Activated CD4-positive, alpha-beta T cell treated with anti-CD3 and anti-CD28 coated beads, Interleukin-2, Interleukin-6, amounts not matched to agents 100 ng/mL and 50 ng/mL, durations not matched to agents 16 hours and 8 hours (primary cell): ENCODE measurements at regions not wholly inside any gene's neighbourhood (a gene's known extent, or its start where the extent isn't known, plus 50 kb on each side); places are given as distances from the start of the nearest gene placed in this dataset.
"Not testable (repeated sequence)": the region's sequence is repeated elsewhere in the genome, so short reads cannot be mapped to it uniquely, and the experiment has no call there.

Experiments
- DNase-seq: peaks from one replicate; pipeline ENCODE4 v3.0.0-alpha.2; 2020

DNA sequence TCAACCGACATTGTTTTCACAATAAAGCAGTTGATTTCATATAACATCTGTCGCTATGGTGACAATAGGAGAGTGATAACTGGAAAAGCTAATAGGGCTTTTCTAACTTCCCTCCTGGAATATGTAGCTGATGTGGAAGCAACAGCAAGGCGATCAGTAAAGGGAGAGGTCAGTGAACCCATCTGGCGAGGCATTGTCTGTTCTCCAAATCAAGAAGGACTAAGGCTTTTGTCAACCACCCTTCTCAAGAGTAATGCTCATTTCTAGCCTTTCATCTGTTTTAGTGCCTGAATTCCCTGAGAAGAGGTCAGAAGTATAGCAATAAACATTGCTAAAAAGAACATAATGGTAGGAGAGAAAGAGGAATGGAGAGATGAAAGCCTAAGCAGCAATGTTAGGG, 201.3 kb downstream of the AKAP7 start:
- DNase-seq: no peak

DNA sequence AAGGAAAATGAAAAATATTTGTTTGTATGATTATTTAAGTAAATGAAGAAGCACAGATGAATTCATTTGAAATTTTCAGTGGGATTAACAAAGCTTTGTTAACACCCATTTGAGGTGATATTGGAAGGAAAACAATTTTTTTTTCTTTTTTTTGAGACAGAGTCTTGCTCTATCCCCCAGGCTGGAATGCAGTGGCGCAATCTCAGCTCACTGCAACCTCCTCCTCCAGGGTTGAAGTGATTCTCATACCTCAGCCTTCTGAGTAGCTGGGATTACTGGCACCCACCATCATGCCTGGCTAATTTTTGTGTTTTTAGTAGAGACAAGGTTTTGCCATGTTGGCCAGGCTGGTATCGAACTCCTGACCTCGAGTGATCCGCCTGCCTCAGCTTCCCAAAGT, 211.6 kb downstream of the AKAP7 start:
- DNase-seq: not testable (repeated sequence)

DNA sequence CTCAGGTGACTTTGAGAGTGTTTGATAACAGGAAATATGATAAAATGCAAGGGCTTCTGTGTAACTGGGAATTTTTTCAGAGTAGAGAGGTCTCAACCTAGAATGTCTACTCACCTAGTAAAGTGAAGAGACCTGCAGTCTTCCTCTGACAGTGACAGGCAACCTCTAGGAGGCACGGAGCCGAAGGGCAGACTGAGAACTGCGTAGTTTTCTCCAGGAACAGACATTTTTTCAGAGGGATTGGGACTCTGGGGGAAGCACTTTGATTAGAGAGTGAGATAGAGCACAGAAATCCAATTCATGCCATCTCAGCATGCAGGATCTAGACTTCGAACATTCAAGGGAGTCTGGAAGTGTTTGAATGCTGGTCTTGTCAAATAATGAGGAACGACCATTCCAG, 213.3 kb downstream of the AKAP7 start:
- DNase-seq: no peak

DNA sequence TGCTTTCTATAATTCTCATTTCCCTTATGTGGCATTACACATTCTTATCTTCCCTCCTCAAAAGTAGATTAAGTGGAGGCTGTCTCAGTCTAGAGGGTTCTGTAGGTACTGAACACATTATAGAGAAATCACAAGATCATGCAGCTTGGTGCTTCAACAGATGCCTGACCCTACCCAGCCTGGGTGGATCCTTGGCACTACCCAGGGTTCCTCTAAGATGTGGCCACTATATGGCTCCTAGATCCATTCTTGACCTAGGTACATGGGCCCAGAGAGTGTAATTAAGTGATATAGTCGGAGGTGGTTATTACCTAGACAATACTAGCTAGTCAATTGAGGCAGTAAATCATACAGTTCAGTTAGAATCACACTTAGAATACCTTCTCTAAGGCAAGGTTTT, 213.9 kb downstream of the AKAP7 start:
- no peak for DNase-seq

DNA sequence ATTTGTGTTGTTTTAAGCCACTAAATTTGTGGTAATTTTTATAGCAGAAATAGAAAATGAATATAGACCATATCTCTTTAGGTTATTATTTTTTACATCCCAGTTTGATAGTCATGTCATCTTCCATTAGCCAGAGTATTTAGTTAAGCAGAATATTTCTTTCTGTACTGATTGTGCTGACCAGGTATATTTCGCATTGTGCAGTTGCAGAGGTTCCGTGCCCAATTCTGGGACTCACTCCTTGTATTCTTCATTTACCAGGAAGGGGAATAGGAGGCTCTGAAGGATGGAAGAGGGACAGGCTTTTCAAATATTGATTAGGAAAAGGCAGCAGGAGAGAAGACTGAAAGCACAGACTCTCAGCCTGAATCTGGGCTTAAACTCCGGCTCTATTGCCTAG, 217.8 kb downstream of the AKAP7 start:
- DNase-seq: no peak

DNA sequence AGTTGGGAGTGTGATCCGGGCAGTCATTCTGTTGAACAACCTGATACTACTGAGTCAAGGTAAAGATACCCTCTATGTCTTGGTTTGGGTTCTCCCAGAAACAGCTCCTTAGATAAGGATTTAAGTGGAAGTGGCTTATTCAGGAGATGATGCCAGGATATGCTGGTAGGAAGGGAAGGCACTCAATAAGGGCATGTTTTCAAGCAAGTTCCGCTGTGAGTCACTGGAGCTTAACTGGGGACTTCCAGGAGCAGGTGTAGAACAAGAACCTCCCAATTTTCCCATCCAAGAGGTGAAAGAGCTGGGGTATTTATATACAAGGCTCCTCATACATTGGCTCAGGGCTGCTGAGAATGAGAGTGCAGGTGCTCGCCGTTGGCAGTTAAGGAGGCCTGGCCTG, 218.6 kb downstream of the AKAP7 start:
- no peak for DNase-seq

DNA sequence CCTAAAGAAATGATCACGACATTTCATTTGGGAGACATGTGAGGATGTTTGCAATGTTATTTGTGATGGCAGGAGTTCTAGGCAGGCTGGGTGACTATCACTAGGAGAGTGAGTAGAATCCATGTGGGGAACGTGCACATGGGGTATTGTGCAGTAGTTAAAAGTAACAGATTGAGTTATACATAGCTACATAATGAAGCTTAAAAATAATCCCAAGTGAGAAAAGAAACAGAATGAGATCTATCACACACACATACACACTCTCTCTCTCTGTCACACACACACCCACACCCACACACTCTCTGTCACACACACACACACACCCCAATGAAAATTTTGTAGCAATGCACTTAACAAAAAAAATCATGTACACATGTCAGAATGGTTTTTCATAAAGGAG, 218.7 kb upstream of the ARG1 start:
- DNase-seq: no peak

DNA sequence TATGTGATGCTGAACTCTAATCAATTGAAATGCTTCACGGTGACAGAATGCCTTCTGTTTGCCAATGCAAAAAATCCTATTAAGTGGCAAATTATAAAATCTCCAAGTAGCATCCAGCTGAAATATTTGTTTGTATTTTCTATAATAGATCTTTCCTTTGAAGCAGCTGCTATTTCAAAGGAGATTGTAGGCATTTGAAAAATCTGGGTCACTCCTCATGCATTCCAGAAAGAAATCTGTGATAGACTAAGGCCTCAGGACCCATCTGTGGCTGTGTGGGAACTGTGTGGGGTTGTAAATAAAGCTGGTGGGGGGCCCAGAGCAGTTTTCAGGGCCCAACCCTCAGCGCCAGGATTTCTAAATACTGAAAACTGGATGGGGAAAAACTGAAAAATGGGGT, 216.9 kb upstream of the ARG1 start:
- no peak for DNase-seq

DNA sequence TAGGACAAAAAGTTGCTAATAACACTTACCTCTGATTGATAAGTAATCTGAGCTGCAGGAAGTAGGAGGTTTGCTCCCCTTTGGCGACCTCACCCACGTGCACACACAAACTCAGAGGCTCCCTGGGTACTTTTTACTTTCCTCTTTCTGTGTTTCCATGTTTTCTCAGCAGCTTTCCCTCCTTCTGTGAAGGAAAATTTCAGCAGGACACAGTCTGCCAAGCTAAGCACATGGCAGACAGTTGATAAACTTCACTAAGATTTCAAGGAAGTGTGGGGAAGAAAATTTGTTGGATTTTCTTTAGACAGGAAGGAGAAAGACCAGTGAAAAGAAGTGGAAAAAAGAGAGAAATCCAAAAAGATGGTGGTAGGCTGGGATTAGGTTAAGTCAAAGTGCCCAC, 215.5 kb upstream of the ARG1 start:
- DNase-seq: no peak

DNA sequence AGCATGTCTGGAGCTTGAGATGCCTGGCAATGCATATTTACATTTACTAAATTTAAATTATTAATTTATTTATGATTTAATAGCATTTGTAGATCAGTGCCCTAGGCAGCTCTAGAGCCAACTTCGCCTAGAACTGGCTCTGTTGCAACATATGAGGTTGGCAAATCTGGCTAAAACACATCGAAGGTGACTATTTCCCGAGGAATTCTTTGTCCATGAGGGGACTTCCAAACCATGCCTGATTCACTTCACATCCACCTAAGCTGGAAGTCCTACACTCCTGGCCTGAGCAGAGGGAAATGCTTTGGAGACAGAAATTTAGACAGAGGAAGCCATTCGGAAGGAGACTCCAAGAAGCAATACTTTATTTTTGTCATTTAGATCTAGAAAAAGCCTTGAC, 211.0 kb upstream of the ARG1 start:
- DNase-seq: no peak

DNA sequence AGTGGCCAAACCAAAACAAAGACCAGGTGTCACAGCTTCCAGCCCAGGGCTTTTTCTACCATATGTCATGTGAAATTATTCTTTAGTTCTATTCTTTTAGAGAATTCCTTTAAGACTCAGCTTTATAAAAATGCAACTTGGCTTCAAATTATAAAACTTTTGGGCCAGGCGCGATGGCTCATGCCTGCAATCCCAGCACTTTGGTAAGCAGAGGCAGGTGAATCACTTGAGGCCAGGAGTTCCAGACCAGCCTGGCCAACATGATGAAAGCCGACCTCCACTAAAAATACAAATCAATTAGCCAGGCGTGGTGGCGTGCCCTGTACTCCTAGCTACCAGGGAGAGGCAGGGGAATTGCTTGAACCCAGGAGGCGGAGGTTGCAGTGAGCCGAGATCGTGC, 210.3 kb upstream of the ARG1 start:
- no peak for DNase-seq

DNA sequence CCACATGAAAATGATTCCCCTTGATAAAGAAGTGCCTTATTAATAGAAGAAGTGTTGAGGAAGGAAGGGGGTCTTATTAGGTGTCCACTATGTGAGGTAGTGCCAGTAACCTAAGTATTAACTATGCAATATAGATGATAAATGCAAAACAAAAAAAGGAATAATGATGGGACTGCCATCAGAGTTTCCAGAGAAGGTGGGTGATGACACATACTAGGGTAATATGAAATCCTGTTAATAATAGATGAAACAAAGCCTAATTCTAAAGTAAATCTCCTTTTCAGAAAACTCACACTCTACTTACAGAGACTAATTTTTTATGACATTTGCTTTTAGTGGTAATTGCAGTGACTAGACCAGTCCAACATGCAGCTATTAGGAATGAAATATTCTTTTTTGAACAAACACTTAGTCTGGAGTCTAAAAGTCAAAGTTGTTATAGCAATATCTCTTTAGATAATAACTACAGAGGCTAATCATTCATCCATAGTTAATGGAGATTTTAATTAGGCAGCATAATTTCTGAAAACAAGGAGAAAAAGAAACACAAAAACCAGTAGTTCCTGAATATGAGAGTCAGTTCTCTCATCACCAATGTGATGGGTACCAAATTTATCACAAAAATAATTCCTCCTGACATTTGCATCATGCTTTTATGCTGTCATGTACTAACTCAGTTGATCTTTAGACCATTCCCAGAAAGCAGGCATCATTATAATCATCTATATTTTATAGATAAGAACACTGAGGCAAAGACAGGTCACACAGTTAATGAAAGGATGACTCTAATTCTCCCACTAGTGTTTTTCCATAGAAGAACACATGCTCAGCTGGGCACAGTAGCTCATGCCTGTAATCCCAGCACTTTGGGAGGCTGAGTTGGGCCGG, 208.8 kb upstream of the ARG1 start:
- no peak for DNase-seq

DNA sequence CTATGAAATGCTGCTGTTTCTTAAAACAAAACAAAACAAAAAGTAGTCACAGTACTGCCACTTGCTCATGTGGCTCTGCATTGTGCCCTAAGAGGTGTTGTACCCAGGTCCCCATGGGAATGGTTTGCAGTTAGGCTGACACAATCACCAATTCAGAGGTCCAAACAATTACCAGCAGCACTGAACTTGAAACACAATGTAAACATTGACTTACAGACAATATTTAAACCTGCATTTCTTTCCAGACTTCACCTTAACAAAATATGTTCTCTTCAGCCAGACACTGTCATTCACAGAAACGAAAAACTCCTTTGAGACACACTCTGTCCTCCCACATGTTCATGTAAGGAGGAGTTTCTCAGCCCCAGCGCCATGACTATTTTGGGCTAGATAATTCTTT, 206.8 kb upstream of the ARG1 start:
- DNase-seq: no peak

DNA sequence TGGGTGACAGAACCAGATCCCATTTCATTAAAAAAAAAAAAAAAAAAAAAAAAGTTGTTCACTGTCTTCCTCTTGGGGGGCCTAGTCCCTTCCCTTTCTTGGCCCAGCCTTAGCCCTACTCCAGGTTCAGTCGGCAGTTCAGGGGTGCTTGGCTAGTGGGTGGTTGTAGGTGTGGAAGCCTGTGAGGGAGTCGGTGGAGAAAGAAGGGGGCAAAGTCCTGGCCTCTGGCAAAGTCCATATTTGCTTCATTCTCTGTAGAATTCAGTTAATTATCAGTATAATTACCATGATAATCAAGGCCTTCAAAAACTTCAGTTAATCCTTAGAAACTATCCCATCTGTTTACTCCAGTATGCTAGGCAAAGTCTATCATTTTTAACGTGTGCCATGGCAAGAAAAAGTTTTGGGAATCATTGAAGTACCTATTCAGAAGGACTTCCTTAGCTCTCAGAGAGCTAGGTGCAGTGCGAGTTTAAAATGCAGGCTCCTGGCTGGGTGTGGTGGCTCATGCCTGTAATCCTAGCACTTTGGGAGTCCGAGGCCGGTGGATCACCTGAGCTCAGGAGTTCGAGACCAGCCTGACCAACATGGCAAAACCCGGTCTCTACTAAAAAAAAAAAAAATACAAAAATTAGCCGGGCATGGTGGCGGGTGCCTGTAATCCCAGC, 205.7 kb upstream of the ARG1 start:
- DNase-seq: no peak

DNA sequence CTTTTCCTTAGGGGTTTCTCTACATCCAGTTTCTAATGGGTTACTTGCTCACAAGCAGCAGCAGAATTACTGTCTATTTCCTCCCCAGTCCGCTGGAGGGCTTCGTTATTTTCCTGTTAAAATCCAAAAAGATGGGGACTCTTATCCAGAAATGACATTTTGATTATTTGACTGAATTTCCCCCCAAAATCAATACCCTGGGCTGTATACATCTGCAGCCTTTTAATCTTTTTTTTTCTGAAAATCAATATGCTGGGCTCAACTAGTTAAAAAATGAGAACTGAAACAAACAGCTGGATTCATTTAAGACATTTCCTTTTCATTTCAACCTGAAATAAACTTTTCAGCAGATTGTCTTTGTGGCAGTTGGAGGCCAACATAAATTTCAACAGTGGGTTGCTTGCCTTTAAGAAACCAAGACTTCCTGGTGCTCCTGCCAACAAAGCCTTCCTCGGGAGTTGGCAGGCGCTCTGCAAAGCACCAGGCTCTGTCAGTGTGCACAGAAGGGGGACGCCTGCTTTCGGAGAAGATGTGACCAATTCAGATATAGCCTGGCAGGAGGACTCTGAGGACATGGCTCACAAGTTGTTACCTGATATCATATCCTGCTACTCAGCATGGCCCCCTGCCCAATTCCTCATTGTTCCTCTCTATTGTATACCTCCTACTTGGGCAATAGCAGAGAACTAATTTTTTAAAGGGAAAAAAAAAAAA, 204.7 kb upstream of the ARG1 start:
- no peak for DNase-seq

DNA sequence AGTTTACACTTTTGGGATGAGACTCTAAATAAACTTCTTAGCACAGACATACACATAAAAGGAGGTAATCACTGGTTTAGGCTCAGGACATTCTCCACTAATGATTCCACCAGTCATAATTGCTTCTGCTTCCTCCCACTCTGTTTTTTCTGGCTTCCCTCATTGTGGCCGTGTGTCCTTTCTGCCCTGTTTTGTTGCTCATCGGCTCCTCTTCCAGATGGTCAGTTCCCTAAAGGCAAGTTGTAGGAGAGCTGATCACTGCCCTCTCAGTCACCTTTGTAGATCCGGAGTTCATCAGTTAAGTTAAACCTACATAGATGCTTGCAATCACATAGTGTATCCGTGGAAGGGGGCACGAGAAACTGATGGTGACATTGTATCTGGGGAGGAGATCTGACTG, 200.5 kb upstream of the ARG1 start:
- no peak for DNase-seq

DNA sequence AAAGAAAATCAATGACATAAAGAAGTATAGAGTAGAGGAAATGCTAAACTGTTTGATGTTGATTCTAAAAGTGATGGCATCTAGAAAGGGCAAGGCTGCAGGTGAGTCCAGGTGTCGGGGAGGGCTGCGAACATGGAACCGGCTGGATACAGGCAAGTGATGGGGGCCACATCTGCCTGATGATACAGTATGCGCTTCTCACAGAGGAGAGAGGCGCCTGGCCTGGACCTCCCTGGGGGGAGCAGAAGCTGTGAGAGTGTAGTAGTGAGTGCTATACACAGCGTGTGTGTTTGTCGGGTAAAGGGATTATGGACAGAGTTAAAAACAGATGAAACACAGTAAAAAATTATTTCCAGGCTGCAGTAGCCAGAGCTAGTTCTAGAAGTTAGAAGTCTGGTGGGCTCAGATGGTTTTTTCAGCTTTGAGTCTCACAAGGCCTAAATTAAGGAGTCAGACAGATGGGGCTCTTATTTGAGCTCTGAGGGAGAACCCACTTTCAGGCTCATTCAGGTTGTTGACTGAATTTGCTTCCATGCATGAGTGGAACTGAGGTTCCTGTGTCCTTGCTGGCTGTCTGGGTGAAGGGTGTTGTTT, 195.8 kb upstream of the ARG1 start:
- no peak for DNase-seq

DNA sequence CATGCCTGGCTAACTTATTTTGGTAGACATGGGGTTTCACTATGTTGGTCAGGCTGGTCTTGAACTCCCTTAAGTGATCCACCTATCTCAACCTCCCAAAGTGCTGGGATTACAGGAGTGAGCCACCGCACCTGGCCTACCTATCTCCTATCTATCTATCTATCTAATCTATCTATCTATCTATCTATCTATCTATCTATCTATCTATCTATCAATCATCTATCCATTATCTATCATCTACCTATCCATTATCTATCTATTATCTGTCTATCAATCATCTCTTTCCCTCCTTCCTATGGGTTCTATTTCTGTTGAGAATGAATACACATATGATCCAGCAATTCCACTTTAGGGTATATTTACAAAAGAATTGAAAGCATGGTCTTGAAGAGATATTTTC, 194.2 kb upstream of the ARG1 start:
- no peak for DNase-seq

DNA sequence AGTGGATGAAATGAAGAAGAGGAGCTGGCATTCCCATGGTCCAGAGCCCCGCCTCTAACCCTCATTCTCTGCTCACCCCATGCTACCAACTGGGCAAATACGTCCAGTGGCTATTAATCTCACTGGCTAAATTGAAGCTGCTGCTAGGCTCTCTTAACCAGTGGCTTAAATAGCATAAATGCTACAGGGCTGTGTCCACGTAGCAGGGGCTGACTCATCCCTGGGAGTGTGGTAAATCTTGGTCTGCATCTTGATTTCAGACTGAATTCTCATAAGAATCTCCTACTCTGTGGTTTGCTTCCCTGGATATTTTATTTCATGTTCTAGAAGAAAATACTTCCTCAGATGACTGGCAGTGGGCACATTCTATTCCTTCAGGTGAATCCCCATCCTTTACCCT, 193.1 kb upstream of the ARG1 start:
- DNase-seq: no peak

DNA sequence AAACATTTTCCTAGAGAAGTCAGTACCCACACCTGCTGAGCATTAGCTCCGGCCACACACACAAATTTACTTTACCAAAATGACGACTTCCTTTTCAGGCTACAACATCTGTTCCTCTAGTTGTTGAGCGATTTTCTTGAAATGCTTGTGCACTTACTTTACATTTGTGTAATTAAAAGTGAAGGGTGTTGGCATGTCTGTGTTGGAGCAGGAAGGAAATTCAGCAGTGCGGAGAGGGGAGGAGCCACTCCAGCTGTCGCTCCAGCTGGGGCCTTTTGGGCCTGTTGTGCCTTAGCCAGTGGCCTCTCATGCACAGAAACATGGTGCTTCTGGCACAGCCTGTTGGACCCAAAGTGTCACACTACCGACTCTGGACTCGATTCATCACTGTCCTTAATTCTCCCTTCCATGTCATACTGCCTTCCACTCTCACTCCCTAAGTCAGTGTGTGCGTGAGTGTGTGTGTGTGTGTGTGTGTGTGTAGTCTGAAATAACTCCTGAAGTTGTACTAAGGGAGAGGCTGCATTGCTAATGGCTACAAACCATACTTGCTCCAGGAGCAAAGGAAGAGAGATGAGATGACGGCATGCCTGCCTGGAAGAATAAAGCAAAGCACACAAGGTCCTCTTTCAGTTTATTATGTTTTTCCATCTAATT, 191.8 kb upstream of the ARG1 start:
- DNase-seq: no peak

DNA sequence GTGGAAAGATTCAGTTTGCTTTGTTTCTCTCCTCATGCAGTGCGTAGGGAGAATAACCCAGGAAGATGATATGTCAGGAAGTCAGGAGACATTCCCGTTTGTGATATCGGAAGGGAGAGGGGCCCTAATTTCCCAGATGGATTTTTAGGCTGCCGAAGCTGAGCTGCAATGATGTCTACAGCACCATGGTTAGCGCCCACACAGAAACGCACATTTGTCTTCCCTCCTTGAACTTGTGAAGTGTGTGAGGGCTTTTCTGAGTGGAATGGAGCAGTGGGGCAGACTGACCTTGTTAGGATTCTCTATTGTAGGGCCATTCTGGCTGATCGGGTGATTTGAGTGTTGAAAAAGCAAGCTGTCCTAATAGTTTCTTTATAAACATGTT, 191.3 kb upstream of the ARG1 start:
- no peak for DNase-seq

DNA sequence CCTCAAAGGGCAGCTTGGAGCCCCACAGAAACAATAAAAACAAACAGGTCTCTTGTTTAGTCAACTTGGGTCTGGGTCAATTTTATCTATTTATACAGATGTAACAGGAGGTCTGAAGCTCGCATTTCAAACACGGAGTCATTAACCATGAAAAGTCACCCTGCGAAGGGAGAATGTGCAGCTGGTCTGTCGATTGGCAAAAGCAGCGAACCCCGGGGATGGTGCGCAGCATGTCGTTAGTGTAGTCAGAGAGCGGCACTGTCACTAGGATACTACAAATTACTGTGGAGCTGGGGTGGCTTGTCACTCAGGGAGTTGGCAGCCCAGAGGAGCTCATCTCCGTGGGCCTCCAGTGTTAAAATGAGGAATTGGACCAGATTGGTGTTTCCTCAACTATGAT, 190.4 kb upstream of the ARG1 start:
- DNase-seq: no peak
